ENCODE measurements at regions not wholly inside any gene's neighbourhood (a gene's known extent, or its start where the extent isn't known, plus 50 kb on each side); places are given as distances from the start of the nearest gene placed in this dataset.

DNA sequence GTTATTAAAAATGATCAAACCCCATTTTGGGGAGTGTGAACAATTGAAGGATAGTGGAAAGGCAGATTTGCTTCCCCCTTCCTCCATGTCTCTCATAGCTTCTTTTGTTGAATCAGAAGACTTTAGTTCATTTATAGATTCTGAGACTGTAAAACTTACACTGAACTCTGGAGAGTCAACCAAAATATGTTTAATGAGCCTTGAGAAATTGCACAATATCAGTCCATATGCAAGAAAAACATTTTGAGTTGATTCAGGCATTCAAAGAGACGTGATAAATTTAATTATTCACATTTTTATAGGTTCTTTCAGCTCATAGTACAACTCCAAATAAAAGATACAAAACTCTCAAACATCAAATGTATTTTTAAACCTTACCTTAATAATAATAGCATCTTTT, 354.4 kb upstream of the SPRED2 start:
- H3K4me3 ChIP-seq (ENCODE audit: low read depth, low read length, poor library complexity, severe bottlenecking) = no peak overlapping the region
- no peaks in the 10 kb centered on the region for H3K9me3 ChIP-seq (ENCODE audit: low read depth, low read length, poor library complexity, severe bottlenecking)
- H3K36me3 ChIP-seq (ENCODE audit: insufficient read depth, low read length, poor library complexity, severe bottlenecking) = no peaks in the 10 kb centered on the region
- DNase-seq (ENCODE audit: low spot score) = no peak
- no peaks in the 10 kb centered on the region for H3K27me3 ChIP-seq (replicated peaks; ENCODE audit: insufficient read depth, low read depth, low read length, poor library complexity)
- H3K27ac ChIP-seq (ENCODE audit: low read depth, low read length, poor library complexity, severe bottlenecking) = no peak overlapping the region
- H3K4me1 ChIP-seq (ENCODE audit: insufficient read depth, low read length, poor library complexity, severe bottlenecking) = peaks cover 19% of the 10 kb centered on the region
- intact Hi-C loops (cut with micrococcal nuclease; ENCODE audit: unreplicated experiment) = no loop called here
- no peak for TF ChIP-seq EZH2 (IDR thresholded peaks at IDR 0.05; ENCODE audit: borderline replicate concordance, low read depth, low read length, poor library complexity, severe bottlenecking)
- TF ChIP-seq, protein P1, sequence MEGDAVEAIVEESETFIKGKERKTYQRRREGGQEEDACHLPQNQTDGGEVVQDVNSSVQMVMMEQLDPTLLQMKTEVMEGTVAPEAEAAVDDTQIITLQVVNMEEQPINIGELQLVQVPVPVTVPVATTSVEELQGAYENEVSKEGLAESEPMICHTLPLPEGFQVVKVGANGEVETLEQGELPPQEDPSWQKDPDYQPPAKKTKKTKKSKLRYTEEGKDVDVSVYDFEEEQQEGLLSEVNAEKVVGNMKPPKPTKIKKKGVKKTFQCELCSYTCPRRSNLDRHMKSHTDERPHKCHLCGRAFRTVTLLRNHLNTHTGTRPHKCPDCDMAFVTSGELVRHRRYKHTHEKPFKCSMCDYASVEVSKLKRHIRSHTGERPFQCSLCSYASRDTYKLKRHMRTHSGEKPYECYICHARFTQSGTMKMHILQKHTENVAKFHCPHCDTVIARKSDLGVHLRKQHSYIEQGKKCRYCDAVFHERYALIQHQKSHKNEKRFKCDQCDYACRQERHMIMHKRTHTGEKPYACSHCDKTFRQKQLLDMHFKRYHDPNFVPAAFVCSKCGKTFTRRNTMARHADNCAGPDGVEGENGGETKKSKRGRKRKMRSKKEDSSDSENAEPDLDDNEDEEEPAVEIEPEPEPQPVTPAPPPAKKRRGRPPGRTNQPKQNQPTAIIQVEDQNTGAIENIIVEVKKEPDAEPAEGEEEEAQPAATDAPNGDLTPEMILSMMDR (conservative IDR thresholded peaks at IDR 0.05; ENCODE audit: low read depth, low read length) = no peak
- POLR2A ChIA-PET (ENCODE audit: low non-redundant PET) = no interaction called here
- no TSS peak for BruUV-seq (replicated peaks)
- CTCF ChIA-PET = no interaction called here

DNA sequence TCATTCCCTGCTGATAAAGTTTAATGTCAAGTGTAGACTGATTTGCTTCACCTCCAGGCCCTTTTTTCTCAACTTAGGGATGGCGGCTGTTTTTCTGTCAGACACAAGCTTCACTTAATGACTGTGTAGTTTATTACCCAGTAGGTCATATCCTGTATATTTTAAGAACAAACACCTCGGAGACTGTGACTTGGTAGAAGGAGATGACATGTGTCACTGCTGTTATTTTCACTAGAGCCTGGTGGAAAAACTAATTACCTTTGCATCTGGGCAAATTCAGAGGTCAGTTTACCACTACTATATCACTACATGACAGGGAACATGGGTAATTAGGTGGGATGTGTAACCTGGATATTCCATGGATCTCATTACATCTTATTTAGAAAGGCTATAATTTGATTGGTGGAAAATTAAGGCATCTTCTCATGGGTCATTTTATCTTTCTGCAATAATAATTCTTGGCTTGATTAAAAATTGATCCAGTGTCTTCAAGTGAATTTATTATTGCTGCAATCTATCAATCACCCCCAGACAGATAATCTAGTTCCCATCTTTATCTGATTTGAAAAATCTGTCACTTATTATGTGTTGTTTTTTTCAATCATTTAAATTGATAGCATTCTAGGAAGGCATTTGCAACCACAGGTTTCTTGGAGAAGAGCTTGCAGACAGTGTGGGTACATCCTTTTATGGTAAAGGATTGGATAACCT, 353.8 kb upstream of the SPRED2 start:
- intact Hi-C loops (cut with micrococcal nuclease; ENCODE audit: unreplicated experiment) = no loop called here
- no TSS peak for BruUV-seq (replicated peaks)
- DNase-seq (ENCODE audit: low spot score) = no peak
- ChIA-PET CTCF (no interaction called here), POLR2A (ENCODE audit: low non-redundant PET) (no interaction called here)
- H3K4me3 ChIP-seq (ENCODE audit: low read depth, low read length, poor library complexity, severe bottlenecking) = no peak overlapping the region
- peaks cover 13% of the 10 kb centered on the region for H3K4me1 ChIP-seq (ENCODE audit: insufficient read depth, low read length, poor library complexity, severe bottlenecking)
- TF ChIP-seq EZH2 (IDR thresholded peaks at IDR 0.05; ENCODE audit: borderline replicate concordance, low read depth, low read length, poor library complexity, severe bottlenecking) = no peak
- TF ChIP-seq, protein P1 (conservative IDR thresholded peaks at IDR 0.05; ENCODE audit: low read depth, low read length) = no peak
- H3K9me3 ChIP-seq (ENCODE audit: low read depth, low read length, poor library complexity, severe bottlenecking) = no peaks in the 10 kb centered on the region
- H3K27ac ChIP-seq (ENCODE audit: low read depth, low read length, poor library complexity, severe bottlenecking) = no peak overlapping the region
- no peaks in the 10 kb centered on the region for H3K36me3 ChIP-seq (ENCODE audit: insufficient read depth, low read length, poor library complexity, severe bottlenecking)
- H3K27me3 ChIP-seq (replicated peaks; ENCODE audit: insufficient read depth, low read depth, low read length, poor library complexity) = no peaks in the 10 kb centered on the region

DNA sequence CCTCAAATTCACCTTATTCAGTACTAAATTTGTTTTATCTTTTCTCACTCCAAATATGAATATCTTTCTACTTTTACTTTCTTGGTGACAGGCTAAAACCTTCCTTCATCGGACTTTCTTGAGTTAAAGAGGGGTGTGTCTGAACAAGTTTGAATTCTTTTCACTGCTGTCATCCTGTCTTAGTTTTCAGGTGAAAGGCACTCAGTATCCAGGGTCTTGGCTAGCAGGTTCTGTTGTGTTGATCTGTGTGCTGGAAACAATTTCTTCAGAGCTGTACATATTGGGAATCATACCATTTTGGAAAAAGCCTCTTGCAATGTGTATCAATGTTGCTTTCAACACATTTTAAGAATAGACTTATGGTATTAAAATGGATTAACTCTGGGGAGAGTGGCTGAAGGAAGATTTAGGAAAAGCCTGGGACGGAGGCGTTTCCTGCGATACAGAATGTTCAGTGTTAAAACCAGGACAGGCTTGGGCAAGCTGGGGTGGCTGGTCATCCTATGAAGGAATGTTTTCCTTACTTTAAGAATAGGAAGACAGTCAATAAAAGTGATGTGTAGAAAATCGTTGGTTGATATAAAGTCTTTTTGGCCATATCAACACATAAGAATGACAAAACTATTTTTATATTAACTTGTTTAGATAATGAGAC, 350.7 kb upstream of the SPRED2 start:
- Histone ChIP-seq H3K36me3 (ENCODE audit: insufficient read depth, low read length, poor library complexity, severe bottlenecking) (no peaks in the 10 kb centered on the region), H3K27ac (ENCODE audit: low read depth, low read length, poor library complexity, severe bottlenecking) (no peak overlapping the region), H3K27me3 (replicated peaks; ENCODE audit: insufficient read depth, low read depth, low read length, poor library complexity) (no peaks in the 10 kb centered on the region), H3K9me3 (ENCODE audit: low read depth, low read length, poor library complexity, severe bottlenecking) (no peaks in the 10 kb centered on the region), H3K4me3 (ENCODE audit: low read depth, low read length, poor library complexity, severe bottlenecking) (no peak overlapping the region), H3K4me1 (ENCODE audit: insufficient read depth, low read length, poor library complexity, severe bottlenecking) (peaks cover 4% of the 10 kb centered on the region)
- no peak for DNase-seq (ENCODE audit: low spot score)
- no TSS peak for BruUV-seq (replicated peaks)
- POLR2A ChIA-PET (ENCODE audit: low non-redundant PET) = no interaction called here
- CTCF ChIA-PET = no interaction called here
- intact Hi-C loops (cut with micrococcal nuclease; ENCODE audit: unreplicated experiment) = no loop called here
- no peak for TF ChIP-seq EZH2 (IDR thresholded peaks at IDR 0.05; ENCODE audit: borderline replicate concordance, low read depth, low read length, poor library complexity, severe bottlenecking)
- TF ChIP-seq, protein P1 (conservative IDR thresholded peaks at IDR 0.05; ENCODE audit: low read depth, low read length) = no peak
